ENCODE measurements at regions not wholly inside any gene's neighbourhood (a gene's known extent, or its start where the extent isn't known, plus 50 kb on each side); places are given as distances from the start of the nearest gene placed in this dataset.

DNA sequence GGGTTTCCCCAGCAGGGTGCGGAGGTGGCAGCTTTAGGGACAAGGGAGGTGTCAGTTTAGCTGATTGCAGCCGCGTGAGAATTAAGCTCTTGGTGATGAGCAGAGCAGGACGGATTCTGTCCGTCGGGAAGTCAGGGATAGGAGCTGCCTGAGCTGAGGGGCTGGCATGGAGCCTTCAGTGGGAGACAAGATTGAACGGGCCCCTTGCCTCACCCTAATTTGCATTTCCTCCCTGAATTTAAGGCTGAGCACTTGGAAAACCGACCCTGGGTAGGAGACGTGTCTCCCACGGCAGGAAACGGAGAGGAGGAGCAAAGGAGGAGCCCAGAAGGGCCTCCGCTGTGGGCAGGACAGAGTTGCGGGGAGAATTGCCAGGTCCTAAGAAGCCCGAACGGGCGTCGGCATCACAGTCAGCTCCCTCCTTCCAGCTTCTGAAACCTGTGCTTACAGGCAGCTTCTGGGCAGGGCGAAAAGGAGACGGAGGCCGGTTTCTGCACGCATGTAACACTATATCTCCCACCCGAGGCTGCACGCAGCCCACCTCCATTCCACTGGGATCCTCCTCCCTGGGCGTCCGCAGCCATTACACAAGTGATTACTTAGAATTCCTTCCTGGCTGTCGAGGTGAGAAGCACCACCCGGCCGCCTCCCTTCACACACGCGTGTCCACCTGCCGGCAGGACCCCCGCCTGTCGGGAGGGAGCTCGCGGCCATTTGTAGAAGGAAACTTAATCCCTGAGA lies 345.8 kb downstream of the BRD1 start:
- TF ChIP-seq, protein P1, sequence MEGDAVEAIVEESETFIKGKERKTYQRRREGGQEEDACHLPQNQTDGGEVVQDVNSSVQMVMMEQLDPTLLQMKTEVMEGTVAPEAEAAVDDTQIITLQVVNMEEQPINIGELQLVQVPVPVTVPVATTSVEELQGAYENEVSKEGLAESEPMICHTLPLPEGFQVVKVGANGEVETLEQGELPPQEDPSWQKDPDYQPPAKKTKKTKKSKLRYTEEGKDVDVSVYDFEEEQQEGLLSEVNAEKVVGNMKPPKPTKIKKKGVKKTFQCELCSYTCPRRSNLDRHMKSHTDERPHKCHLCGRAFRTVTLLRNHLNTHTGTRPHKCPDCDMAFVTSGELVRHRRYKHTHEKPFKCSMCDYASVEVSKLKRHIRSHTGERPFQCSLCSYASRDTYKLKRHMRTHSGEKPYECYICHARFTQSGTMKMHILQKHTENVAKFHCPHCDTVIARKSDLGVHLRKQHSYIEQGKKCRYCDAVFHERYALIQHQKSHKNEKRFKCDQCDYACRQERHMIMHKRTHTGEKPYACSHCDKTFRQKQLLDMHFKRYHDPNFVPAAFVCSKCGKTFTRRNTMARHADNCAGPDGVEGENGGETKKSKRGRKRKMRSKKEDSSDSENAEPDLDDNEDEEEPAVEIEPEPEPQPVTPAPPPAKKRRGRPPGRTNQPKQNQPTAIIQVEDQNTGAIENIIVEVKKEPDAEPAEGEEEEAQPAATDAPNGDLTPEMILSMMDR (IDR thresholded peaks at IDR 0.05): no peak
- no peak for TF ChIP-seq EZH2 (IDR thresholded peaks at IDR 0.05; ENCODE audit: borderline replicate concordance, insufficient read depth, low read depth, low read length, poor library complexity, severe bottlenecking)
